NCI-H187 (cell line): ENCODE measurements at regions not wholly inside any gene's neighbourhood (a gene's known extent, or its start where the extent isn't known, plus 50 kb on each side); places are given as distances from the start of the nearest gene placed in this dataset.
"Not testable (repeated sequence)": the region's sequence is repeated elsewhere in the genome, so short reads cannot be mapped to it uniquely, and the experiment has no call there.

Source experiments
- DNase-seq, 2 experiments: peaks; one replicate each; lab custom pipeline; 2025; lab: John Stamatoyannopoulos, UW

DNA sequence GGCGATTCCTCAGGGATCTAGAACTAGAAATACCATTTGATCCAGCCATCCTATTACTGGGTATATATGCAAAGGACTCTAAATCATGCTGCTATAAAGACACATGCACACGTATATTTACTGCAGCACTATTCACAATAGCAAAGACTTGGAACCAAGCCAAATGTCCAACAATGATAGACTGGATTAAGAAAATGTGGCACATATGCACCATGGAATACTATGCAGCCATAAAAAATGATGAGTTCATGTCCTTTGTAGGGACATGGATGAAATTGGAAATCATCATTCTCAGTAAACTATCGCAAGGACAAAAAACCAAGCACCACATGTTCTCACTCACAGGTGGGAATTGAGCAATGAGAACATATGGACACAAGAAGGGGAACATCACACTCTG lies 93.1 kb upstream of the NT5E start:
- not testable (repeated sequence) for DNase-seq

DNA sequence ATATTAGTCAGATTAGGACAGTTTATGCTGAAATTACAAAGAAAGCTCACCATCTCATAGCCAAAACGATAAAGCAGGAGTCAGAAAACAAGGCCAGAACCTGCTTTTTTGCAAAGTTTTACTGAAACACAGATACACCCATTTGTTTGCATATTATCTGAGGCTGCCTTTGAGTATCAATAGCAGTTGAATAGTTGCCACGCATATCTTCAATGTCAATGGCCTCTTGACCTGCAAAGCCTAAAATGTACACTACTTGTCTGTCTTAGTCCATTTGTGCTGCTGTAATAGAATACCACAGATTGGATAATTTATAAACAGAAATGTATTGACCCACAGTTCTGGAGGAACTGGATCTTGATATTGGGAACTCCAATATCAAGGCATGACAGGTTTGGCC lies 94.1 kb upstream of the NT5E start:
- DNase-seq: no peak

DNA sequence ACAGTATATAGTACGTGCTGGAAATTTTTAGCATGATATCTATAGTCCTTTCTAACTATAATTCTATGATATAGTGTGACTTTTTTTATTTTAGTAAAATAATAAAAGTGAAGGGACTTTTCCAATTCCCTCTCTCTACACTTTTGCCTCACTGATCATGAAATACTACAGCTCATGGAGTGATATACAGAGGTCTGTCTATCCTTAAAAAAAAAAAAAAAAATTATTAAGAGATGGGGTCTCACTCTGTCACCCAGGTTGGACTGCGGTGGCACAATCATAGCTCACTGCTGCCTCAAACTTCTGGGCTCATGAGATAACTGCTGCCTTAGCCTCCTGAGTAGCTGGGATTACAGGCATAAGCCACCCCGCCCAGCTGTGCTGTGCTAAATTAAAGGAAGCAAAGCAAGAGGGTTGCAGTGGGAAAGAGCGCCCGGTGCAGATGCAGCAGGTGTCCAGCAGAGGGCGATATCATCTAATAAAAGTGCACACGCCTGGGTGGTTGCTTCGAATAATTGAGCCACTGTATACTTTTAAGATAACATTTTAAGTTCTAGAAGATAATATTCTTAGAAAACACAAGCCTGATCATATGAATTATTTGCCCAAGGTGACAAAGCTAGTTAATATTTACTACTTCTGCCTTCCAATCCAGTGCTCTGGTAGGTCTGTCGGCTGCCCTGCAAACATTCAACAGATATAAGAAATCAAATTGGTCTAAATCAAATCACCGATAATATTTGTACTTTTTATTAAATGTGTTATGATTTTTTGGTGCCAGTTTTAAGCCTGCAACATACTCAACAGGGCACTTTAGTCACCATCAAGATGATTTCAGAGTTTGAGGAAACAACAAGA lies 94.9 kb upstream of the NT5E start:
- peak in 1 of 2 experiments; percentile 22 for DNase-seq

- no peak for DNase-seq
Measured at GRCh38 chr6:85353012-85353411, 96.9 kb upstream of the NT5E start.

GRCh38 chr6:85348643-85349042 lies 101.2 kb upstream of the NT5E start:
- no peak for DNase-seq

DNA sequence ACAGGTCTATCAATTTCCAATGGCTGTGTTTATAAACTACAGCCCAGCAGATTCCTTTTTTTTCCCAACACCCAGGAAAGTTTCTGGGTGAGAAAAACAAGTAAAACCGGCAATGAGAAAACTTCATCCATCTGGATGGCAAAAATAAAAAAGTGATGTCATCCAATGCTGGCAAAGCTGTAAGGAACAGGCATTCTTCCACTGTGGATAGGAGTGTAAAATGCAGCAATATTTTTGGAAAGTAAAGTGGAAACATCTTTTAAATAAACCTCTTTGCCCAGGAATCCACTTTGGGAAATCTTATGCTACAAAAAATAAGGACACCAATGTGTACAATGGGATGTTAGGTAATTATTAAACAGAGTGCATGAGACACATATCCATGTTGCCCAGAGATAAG lies 102.1 kb upstream of the NT5E start:
- no peak for DNase-seq

DNA sequence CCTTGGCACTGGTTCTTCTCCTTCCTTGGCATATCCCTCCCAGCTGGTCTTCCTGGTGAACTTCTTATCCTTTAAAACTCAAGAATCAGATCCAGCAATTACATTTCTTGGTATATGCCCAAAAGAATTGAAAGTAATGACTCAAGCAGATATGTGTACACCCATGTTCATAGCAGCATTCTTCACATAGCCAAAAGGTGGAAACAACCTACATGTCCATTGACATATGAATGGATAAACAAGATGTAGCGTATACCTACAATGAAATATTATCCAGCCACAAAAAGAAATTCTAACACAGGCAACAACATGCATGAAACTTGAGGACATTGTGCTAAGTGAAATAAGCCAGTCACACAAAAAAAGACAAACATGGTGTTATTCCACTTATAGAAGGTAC lies 103.7 kb upstream of the NT5E start:
- no peak for DNase-seq

- no peak for DNase-seq
Measured at GRCh38 chr6:85344996-85345395, 104.9 kb upstream of the NT5E start.

DNA sequence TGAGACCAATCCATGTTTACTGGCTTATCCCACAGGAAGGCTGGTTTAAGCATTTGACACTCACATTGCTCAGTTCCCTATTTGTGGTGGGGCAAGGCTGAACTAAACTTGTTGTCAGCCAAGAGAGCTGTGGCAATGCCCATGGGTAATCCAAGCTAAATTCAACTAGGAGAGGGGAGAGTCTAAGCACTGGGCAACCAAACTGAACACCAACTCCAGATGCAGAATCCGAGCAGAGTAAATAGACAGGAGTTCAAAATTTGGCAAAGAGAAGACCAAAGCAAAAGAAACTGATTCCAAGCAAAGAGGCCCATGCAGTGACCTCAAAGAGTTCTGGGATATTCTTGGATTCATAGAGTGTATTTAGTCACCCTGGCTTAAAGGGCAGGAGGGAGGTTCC lies 106.5 kb upstream of the NT5E start:
- DNase-seq: no peak

DNA sequence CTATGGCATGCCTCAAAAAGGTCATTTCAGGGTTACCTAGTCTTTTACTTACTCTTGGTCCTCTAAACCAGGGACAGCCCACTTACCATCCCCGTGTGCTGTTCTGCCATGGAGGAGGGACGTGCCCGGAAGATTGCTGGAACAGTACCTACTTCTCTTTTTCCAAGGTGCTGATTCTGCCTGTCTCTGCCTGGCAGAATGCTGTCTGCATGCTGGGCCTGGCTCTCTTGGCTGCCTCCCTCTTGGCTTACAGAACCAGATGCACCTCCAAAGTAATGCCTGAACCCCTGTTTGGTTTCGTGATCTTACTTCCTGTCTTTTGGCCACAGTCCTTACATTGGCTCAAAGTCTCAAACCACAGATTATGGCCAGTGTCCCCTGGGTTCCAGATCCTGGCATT lies 120.7 kb upstream of the NT5E start:
- no peak for DNase-seq

DNA sequence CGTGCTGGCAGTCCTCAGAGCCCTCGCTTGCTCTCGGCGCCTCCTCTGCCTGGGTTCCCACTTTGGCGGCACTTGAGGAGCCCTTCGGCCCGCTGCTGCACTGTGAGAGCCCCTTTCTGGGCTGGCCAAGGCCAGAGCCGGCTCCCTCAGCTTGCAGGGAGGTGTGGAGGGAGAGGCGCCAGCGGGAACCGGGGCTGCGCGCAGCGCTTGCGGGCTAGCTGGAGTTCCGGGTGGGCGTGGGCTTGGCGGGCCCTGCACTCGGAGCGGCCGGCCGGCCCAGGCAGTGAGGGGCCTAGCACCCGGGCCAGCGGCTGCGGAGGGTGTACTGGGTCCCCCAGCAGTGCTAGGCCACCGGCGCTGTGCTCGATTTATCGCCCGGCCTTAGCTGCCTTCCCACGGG lies 124.1 kb upstream of the NT5E start:
- not testable (repeated sequence) for DNase-seq

DNA sequence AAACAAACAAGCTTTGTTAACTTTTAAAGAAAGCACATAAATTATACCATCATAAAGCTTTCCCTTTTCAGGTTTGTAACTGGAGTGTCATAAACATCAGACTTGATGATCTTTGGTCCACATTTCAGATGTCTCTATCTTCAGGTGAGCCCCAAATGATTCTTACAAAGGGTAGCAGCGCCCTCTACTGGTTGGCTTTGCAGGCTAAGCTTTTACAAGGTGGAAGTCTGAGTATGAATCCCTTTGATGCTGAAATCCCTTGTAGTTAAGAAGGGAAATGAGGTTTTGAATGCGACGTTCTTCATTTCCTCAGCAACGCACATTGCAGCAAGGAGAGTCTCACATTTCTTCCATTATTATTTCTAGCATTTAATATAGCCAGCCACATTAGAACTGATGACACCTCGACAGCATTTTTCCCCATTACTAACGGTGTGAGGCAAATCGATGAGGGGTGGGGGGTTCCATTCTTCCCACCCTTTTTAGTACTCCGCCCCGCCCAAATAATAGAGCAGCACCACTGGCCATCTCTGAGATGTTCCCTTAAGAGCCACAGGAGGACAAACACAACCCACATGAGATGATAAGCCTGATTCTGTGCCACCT lies 126.3 kb upstream of the NT5E start:
- DNase-seq: peak in 1 of 2 experiments; percentile 26

- DNase-seq: no peak
Measured at GRCh38 chr6:85322446-85323105, 127.3 kb upstream of the NT5E start.

- DNase-seq: no peak
Measured at GRCh38 chr6:85321906-85322305, 128.0 kb upstream of the NT5E start.

- no peak for DNase-seq
Measured at GRCh38 chr6:85314586-85314985, 135.3 kb upstream of the NT5E start.

DNA sequence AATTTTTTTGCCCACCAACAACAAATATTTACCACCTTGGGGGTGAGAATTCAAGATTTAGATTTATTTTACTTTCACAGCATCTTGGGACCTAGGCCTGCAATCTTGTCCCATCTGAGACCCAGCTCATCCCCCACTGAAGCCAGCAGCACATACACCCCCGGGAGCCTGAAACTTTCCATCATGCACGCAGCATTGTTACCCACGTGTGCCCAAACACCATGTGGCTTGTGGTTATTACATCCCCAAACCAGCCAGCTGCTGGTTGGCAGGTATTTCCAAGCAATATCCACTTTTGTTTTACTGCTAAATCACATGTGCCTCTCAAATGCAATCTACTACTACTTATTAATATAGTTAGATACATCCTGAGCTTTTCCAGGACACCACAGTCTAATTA lies 149.3 kb upstream of the NT5E start:
- no peak for DNase-seq

DNA sequence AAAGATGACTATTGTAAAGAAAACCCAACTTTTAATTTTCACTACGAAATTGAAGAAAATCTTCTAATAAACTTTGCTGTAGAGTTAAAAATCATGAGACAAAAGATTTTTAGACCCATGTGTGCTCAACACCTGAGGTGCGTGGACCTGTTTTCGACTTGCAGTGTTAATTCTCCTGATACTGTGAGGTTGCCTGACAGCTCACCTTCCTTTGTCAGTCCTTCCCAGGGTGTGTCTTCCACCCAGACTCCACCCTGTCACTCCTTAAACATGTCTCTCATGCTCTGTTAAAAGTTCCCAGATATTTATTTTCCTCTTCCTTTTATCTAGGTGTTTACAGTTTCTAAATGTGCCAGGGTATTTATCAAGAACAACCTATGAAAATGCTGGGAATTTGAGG lies 151.3 kb upstream of the NT5E start:
- no peak for DNase-seq

DNA sequence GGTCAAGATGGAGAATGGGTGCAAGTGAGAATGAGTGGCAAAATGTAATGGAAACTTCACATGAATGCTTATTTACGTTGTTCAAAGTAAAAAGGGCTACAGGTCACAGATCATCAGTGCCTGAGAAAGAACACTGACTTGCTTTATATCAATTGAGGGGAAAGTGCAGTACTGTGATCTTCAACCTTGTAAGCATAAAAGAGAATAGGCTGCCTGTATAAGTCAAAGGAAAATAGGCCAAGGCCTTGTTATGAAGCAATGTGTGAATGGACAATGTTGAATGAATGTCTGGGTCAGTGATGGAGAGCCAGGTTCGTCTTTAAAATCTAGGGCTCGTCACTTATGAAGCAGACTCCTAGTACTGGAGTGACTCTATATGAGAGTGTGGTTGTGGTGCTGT lies 158.6 kb upstream of the NT5E start:
- no peak for DNase-seq

DNA sequence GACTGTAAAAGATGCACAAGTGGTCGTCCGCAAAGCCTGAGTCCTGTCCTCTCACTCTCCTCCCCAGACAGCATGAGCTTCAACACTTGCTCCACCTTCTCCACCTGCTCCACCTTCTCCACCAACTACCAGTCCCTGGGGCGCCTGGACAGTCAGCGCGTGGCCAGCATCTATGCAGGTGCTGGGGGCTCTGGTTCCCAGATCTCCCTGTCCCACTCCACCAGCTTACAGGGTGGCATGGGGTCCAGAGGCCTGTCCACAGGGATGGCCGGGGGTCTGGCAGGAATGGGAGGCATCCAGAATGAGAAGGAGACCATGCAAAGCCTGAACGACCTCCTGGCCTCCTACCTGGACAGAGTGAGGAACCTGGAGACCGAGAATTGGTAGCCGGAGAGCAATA lies 162.2 kb upstream of the NT5E start:
- DNase-seq: no peak

- DNase-seq: no peak
Measured at GRCh38 chr6:85287158-85287557, 162.7 kb upstream of the NT5E start.

DNA sequence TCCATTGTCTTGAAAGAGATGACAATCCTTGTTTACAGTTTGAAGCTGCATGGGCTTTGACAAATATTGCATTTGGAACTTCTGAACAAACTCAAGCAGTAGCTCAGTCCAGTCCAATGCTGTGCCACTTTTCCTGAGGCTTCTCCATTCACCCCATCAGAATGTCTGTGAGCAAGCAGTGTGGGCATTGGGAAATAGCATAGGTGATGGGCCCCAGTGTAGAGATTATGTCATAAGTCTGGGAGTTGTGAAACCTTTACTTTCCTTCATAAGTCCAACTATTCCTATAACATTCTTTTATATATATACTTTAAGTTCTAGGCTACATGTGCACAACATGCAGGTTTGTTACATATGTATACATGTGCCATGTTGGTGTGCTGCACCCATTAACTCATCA lies 163.4 kb upstream of the NT5E start:
- DNase-seq: not testable (repeated sequence)

- DNase-seq: no peak
Measured at GRCh38 chr6:85285934-85286333, 163.9 kb upstream of the NT5E start.

DNA sequence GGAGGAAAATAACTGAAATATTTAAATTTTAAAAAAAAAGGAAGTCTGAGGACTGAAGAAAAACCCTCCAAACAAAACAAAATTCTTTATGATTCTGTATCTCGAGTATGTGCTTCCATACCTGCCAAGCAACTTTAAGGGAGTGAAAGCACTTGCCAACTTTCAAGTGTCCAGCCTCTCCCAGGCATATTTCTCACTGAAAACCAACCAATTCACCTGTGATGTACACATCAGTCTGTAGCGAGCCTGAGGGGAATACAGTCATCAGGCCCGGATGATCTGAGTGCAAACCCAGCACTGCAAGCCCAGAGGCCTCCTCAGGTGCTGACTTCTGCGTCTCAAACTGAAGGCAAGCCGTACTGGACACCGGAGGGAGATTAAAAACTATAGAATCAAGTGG lies 164.8 kb upstream of the NT5E start:
- no peak for DNase-seq
